ENCODE measurements at regions not wholly inside any gene's neighbourhood (a gene's known extent, or its start where the extent isn't known, plus 50 kb on each side); places are given as distances from the start of the nearest gene placed in this dataset.
A peak's percentile ranks its signal among the peaks of the same experiment; 100 is the strongest.

GRCh38 chr1:229027158-229027557 lies 243.8 kb upstream of the RAB4A start:
- H3K4me3 ChIP-seq (replicated peaks; ENCODE audit: low read depth, low read length), result no peak overlapping the region
- TF ChIP-seq CTCF (IDR thresholded peaks at IDR 0.05; ENCODE audit: low read length, missing control alignments), result no peak
- no peak for DNase-seq (ENCODE audit: low read depth)

- DNase-seq (ENCODE audit: low read depth), result peak; percentile 93
- no peak overlapping the region for H3K4me3 ChIP-seq (replicated peaks; ENCODE audit: low read depth, low read length)
- TF ChIP-seq CTCF (IDR thresholded peaks at IDR 0.05; ENCODE audit: low read length, missing control alignments), result no peak
These were observed 243.2 kb upstream of the RAB4A start for GRCh38 chr1:229027622-229028182.

GRCh38 chr1:229028544-229028943 lies 242.4 kb upstream of the RAB4A start:
- DNase-seq (ENCODE audit: low read depth), result no peak
- TF ChIP-seq CTCF (IDR thresholded peaks at IDR 0.05; ENCODE audit: low read length, missing control alignments), result no peak
- H3K4me3 ChIP-seq (replicated peaks; ENCODE audit: low read depth, low read length), result no peak overlapping the region

GRCh38 chr1:229028987-229029878 lies 241.7 kb upstream of the RAB4A start:
- no peak for TF ChIP-seq CTCF (IDR thresholded peaks at IDR 0.05; ENCODE audit: low read length, missing control alignments)
- no peak overlapping the region for H3K4me3 ChIP-seq (replicated peaks; ENCODE audit: low read depth, low read length)
- no peak for DNase-seq (ENCODE audit: low read depth)

GRCh38 chr1:229029879-229030235 lies 241.1 kb upstream of the RAB4A start:
- DNase-seq (ENCODE audit: low read depth), result no peak
- TF ChIP-seq CTCF (IDR thresholded peaks at IDR 0.05; ENCODE audit: low read length, missing control alignments), result no peak
- no peak overlapping the region for H3K4me3 ChIP-seq (replicated peaks; ENCODE audit: low read depth, low read length)

- no peak for DNase-seq (ENCODE audit: low read depth)
- H3K4me3 ChIP-seq (replicated peaks; ENCODE audit: low read depth, low read length), result no peak overlapping the region
- TF ChIP-seq CTCF (IDR thresholded peaks at IDR 0.05; ENCODE audit: low read length, missing control alignments), result no peak
These were observed 240.3 kb upstream of the RAB4A start for GRCh38 chr1:229030630-229031029.
